ENCODE measurements at regions not wholly inside any gene's neighbourhood (a gene's known extent, or its start where the extent isn't known, plus 50 kb on each side); places are given as distances from the start of the nearest gene placed in this dataset.

- CTCF ChIA-PET = interaction anchor here (1.0 to 2.7 kb wide), 3 partner anchors 9 to 277 kb away, joined by 3 to 18 read pairs (median 4); no protein-coding TSS in a partner anchor
- BruUV-seq (replicated peaks) = no TSS peak
- TF ChIP-seq GATA2 (IDR thresholded peaks at IDR 0.05; ENCODE audit: insufficient read depth, insufficient read length, low read depth, low read length) (no peak), EZH2 (IDR thresholded peaks at IDR 0.05; ENCODE audit: borderline replicate concordance, low read depth, low read length, severe bottlenecking) (no peak)
- no peak overlapping the region for H3K4me2 ChIP-seq (ENCODE audit: insufficient read depth, low read length)
- no peak for DNase-seq (ENCODE audit: low read depth, low spot score)
- no peaks in the 10 kb centered on the region for H3K9me1 ChIP-seq (replicated peaks; ENCODE audit: control insufficient read depth, extremely low read depth, insufficient read depth, low read length)
- dilution Hi-C loops (cut with MboI; ENCODE audit: extremely low pct_ligation_motif_present, low sequenced_read_pairs) = no loop called here
- H4K20me1 ChIP-seq (replicated peaks; ENCODE audit: control insufficient read depth, extremely low read depth, insufficient read depth, low read length) = no peaks in the 10 kb centered on the region
- no peak overlapping the region for H2AFZ ChIP-seq (ENCODE audit: low read depth, low read length)
- H3K79me2 ChIP-seq (ENCODE audit: control insufficient read depth, insufficient read depth, low read length) = no peaks in the 10 kb centered on the region
- H3K9me3 ChIP-seq (replicated peaks; ENCODE audit: control insufficient read depth, insufficient read depth, low read length) = no peaks in the 10 kb centered on the region
- H3K4me1 ChIP-seq (ENCODE audit: control insufficient read depth, extremely low read depth, insufficient read depth, low read length) = no peaks in the 10 kb centered on the region
- peaks cover 17 to 21% of the 10 kb centered on the region in 2 experiments for H3K27me3 ChIP-seq (ENCODE audit: control insufficient read depth in 2 of 2, insufficient read depth in 2 of 2, low read length in 2 of 2)
- H3K36me3 ChIP-seq (ENCODE audit: control insufficient read depth in 2 of 2, extremely low read depth in 1 of 2, insufficient read depth in 2 of 2, low read length in 2 of 2) = no peaks in the 10 kb centered on the region
- POLR2A ChIA-PET = no interaction called here
- intact Hi-C loops (cut with micrococcal nuclease) = no loop called here
- FAIRE-seq = no peak
- no peak overlapping the region for H3K27ac ChIP-seq (ENCODE audit: insufficient read depth, low read depth, low read length)
- no peak overlapping the region for H3K9ac ChIP-seq (replicated peaks; ENCODE audit: extremely low read depth, insufficient read depth, low read length)
- H3K4me3 ChIP-seq (replicated peaks in 1 of 3; ENCODE audit: insufficient read depth in 1 of 3, low read depth in 1 of 3, low read length in 3 of 3) = no peak overlapping the region
These were observed 266.7 kb upstream of the FOXF1 start for GRCh38 chr16:86243571-86244154.

DNA sequence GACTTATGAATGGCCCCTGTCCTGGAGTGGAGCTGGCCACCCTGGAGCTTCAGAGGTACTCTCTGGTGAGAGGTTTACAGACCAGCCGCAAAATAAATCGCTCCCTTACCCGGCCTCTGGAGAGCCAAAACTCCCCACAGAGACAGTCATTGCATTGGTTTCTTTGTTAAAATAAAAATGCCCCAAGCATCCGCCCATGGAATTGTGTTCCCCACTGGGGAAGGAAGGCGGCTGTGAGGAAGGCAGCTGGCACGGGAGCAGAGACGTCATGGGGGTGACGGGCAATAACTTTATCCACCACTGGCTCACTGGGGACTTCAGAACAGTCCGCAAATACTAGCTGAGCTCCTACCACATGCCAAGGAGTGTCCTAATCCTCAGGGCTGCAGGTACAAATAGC is 266.2 kb upstream of the FOXF1 start:
- dilution Hi-C loops (cut with MboI; ENCODE audit: extremely low pct_ligation_motif_present, low sequenced_read_pairs) = no loop called here
- Histone ChIP-seq H3K27me3 (ENCODE audit: control insufficient read depth in 2 of 2, insufficient read depth in 2 of 2, low read length in 2 of 2) (peaks cover 17 to 21% of the 10 kb centered on the region in 2 experiments), H3K79me2 (ENCODE audit: control insufficient read depth, insufficient read depth, low read length) (no peaks in the 10 kb centered on the region), H3K4me3 (replicated peaks in 1 of 3; ENCODE audit: insufficient read depth in 1 of 3, low read depth in 1 of 3, low read length in 3 of 3) (no peak overlapping the region), H4K20me1 (replicated peaks; ENCODE audit: control insufficient read depth, extremely low read depth, insufficient read depth, low read length) (no peaks in the 10 kb centered on the region), H3K9me3 (replicated peaks; ENCODE audit: control insufficient read depth, insufficient read depth, low read length) (no peaks in the 10 kb centered on the region), H3K27ac (ENCODE audit: insufficient read depth, low read depth, low read length) (no peak overlapping the region), H3K4me2 (ENCODE audit: insufficient read depth, low read length) (no peak overlapping the region), H3K4me1 (ENCODE audit: control insufficient read depth, extremely low read depth, insufficient read depth, low read length) (no peaks in the 10 kb centered on the region), H3K9ac (replicated peaks; ENCODE audit: extremely low read depth, insufficient read depth, low read length) (no peak overlapping the region), H3K36me3 (ENCODE audit: control insufficient read depth in 2 of 2, extremely low read depth in 1 of 2, insufficient read depth in 2 of 2, low read length in 2 of 2) (no peaks in the 10 kb centered on the region), H3K9me1 (replicated peaks; ENCODE audit: control insufficient read depth, extremely low read depth, insufficient read depth, low read length) (no peaks in the 10 kb centered on the region), H2AFZ (ENCODE audit: low read depth, low read length) (no peak overlapping the region)
- DNase-seq (ENCODE audit: low read depth, low spot score) = no peak
- TF ChIP-seq, protein P1, sequence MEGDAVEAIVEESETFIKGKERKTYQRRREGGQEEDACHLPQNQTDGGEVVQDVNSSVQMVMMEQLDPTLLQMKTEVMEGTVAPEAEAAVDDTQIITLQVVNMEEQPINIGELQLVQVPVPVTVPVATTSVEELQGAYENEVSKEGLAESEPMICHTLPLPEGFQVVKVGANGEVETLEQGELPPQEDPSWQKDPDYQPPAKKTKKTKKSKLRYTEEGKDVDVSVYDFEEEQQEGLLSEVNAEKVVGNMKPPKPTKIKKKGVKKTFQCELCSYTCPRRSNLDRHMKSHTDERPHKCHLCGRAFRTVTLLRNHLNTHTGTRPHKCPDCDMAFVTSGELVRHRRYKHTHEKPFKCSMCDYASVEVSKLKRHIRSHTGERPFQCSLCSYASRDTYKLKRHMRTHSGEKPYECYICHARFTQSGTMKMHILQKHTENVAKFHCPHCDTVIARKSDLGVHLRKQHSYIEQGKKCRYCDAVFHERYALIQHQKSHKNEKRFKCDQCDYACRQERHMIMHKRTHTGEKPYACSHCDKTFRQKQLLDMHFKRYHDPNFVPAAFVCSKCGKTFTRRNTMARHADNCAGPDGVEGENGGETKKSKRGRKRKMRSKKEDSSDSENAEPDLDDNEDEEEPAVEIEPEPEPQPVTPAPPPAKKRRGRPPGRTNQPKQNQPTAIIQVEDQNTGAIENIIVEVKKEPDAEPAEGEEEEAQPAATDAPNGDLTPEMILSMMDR (IDR thresholded peaks at IDR 0.05; ENCODE audit: extremely low read depth in 1 of 2, insufficient read depth in 1 of 2, low read depth in 1 of 2, low read length in 2 of 2) = no peak
- TF ChIP-seq MYC (IDR thresholded peaks at IDR 0.05; ENCODE audit: low read depth, low read length) = no peak
- no peak for TF ChIP-seq FOS (IDR thresholded peaks at IDR 0.05; ENCODE audit: borderline replicate concordance, insufficient read depth, low read length)
- TF ChIP-seq EZH2 (IDR thresholded peaks at IDR 0.05; ENCODE audit: borderline replicate concordance, low read depth, low read length, severe bottlenecking) = no peak
- TF ChIP-seq, protein P2, sequence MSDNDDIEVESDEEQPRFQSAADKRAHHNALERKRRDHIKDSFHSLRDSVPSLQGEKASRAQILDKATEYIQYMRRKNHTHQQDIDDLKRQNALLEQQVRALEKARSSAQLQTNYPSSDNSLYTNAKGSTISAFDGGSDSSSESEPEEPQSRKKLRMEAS (IDR thresholded peaks at IDR 0.05; ENCODE audit: insufficient read depth, insufficient read length) = no peak
- TF ChIP-seq JUN (IDR thresholded peaks at IDR 0.05; ENCODE audit: borderline replicate concordance, insufficient read depth, insufficient read length, low read depth) = no peak
- TF ChIP-seq POLR2AphosphoS5 (IDR thresholded peaks at IDR 0.05; ENCODE audit: insufficient read depth, low read depth, low read length) = no peak
- no peak for TF ChIP-seq POLR2A (IDR thresholded peaks at IDR 0.05; ENCODE audit: low read depth, low read length)
- TF ChIP-seq GATA2 (IDR thresholded peaks at IDR 0.05; ENCODE audit: insufficient read depth, insufficient read length, low read depth, low read length) = no peak
- no peak for FAIRE-seq
- no TSS peak for BruUV-seq (replicated peaks)
- POLR2A ChIA-PET = no interaction called here
- intact Hi-C loops (cut with micrococcal nuclease) = no loop called here
- CTCF ChIA-PET = interaction anchor here (1.0 to 2.7 kb wide), 3 partner anchors 8 to 277 kb away, joined by 3 to 18 read pairs (median 4); no protein-coding TSS in a partner anchor

All from endothelial cell of umbilical vein (primary cell).